Glutamatergic neuron (in vitro differentiated cells): ENCODE measurements at regions not wholly inside any gene's neighbourhood (a gene's known extent, or its start where the extent isn't known, plus 50 kb on each side); places are given as distances from the start of the nearest gene placed in this dataset.

ENCODE experiments used
- DNase-seq: peaks from one replicate; pipeline ENCODE4 v3.0.0; 2022
- H3K27ac Mint-ChIP-seq: one replicate; pipeline ENCODE4 v1.8.0; 2020; ENCODE audit warnings: mild to moderate bottlenecking, mixed read lengths, inconsistent platforms; ENCODE audit not compliant: unreplicated experiment
- H3K27me3 Mint-ChIP-seq: one replicate; pipeline ENCODE4 v1.8.0; 2020; ENCODE audit warnings: mild to moderate bottlenecking, moderate library complexity, mixed read lengths, inconsistent platforms; ENCODE audit not compliant: unreplicated experiment
- H3K36me3 Mint-ChIP-seq: one replicate; pipeline ENCODE4 v1.8.0; 2020; ENCODE audit warnings: mild to moderate bottlenecking, mixed read lengths, inconsistent platforms; ENCODE audit not compliant: unreplicated experiment
- H3K4me1 Mint-ChIP-seq: one replicate; pipeline ENCODE4 v1.8.0; 2020; ENCODE audit warnings: mild to moderate bottlenecking, low read depth, mixed read lengths, inconsistent platforms; ENCODE audit not compliant: unreplicated experiment
- H3K4me3 Mint-ChIP-seq: one replicate; pipeline ENCODE4 v1.8.0; 2020; ENCODE audit warnings: mild to moderate bottlenecking, mixed read lengths, inconsistent platforms; ENCODE audit not compliant: unreplicated experiment
- H3K9me3 Mint-ChIP-seq: one replicate; pipeline ENCODE4 v1.8.0; 2020; ENCODE audit warnings: mild to moderate bottlenecking, moderate library complexity, mixed read lengths, inconsistent platforms; ENCODE audit not compliant: unreplicated experiment
- CTCF ChIP-seq: fragments of 200-600 bp; sonication (generic); IDR thresholded peaks from one replicate; pipeline ENCODE4 v1.5.0; 2021; ENCODE audit not compliant: partially characterized antibody, unreplicated experiment

GRCh38 chr10:111885919-111886318 lies 297.6 kb downstream of the GPAM start:
- H3K27me3 Mint-ChIP-seq: peaks cover 4% of the 10 kb centered on the region
- H3K9me3 Mint-ChIP-seq: peaks cover 5% of the 10 kb centered on the region
- DNase-seq: no peak
- peaks cover 15% of the 10 kb centered on the region for H3K36me3 Mint-ChIP-seq
- no peak for TF ChIP-seq CTCF
- no peak overlapping the region for H3K27ac Mint-ChIP-seq
- no peak overlapping the region for H3K4me3 Mint-ChIP-seq
- no peaks in the 10 kb centered on the region for H3K4me1 Mint-ChIP-seq

GRCh38 chr10:111887266-111887665 lies 296.3 kb downstream of the GPAM start:
- Mint-ChIP-seq H3K4me1 (no peaks in the 10 kb centered on the region), H3K27ac (no peak overlapping the region), H3K36me3 (peaks cover 15% of the 10 kb centered on the region), H3K9me3 (peaks cover 5% of the 10 kb centered on the region), H3K27me3 (peaks cover 3% of the 10 kb centered on the region), H3K4me3 (no peak overlapping the region)
- no peak for DNase-seq
- no peak for TF ChIP-seq CTCF

- no peak for DNase-seq
- Mint-ChIP-seq H3K27me3 (peaks cover 3% of the 10 kb centered on the region), H3K36me3 (peaks cover 11% of the 10 kb centered on the region), H3K4me3 (no peak overlapping the region), H3K4me1 (no peaks in the 10 kb centered on the region), H3K27ac (no peak overlapping the region), H3K9me3 (peaks cover 3% of the 10 kb centered on the region)
- no peak for TF ChIP-seq CTCF
These were observed 293.5 kb downstream of the GPAM start for GRCh38 chr10:111890046-111890445.

DNA sequence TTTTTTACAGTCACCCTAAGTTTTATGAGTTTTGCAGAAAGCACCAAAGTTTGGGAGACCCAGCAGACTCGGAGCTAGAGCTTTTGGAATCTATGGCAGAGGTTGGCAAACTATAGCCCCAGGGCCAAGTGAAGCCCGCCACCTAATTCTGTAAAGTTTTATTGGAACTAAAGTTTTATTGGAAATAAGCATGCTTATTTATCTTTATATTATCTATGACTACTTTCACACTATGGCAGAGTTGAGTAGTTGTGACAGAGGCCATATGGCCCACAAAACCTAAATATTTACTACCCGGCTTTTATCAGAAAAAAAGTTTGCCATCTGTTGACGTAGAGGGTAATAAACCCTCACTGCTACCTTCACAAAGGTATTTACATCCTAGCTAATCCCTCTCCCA lies 267.6 kb downstream of the GPAM start:
- H3K4me3 Mint-ChIP-seq: no peak overlapping the region
- no peak for TF ChIP-seq CTCF
- H3K4me1 Mint-ChIP-seq: no peaks in the 10 kb centered on the region
- H3K9me3 Mint-ChIP-seq: no peaks in the 10 kb centered on the region
- no peak for DNase-seq
- no peaks in the 10 kb centered on the region for H3K36me3 Mint-ChIP-seq
- H3K27ac Mint-ChIP-seq: no peak overlapping the region
- no peaks in the 10 kb centered on the region for H3K27me3 Mint-ChIP-seq

DNA sequence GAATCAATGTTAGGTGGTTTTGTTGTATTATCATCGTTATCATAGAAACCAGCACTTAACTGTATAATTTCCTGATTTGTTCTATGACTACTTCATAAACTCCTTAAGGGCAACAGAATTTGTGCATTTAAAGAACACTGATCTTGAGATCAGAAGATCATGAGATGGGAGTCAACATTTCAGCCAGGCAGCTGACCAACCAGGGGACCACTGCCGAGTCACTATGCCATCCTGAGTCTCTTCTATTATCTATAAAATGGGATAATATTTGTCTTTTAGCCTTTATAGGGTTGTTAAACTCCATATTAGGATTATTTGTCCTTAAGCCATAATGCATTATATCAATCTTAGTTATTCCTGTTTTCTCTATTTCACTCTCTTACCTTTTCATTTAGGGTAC lies 261.7 kb downstream of the GPAM start:
- H3K9me3 Mint-ChIP-seq: peaks cover 1% of the 10 kb centered on the region
- no peaks in the 10 kb centered on the region for H3K27me3 Mint-ChIP-seq
- no peak for TF ChIP-seq CTCF
- no peak for DNase-seq
- no peaks in the 10 kb centered on the region for H3K36me3 Mint-ChIP-seq
- no peak overlapping the region for H3K27ac Mint-ChIP-seq
- no peaks in the 10 kb centered on the region for H3K4me1 Mint-ChIP-seq
- no peak overlapping the region for H3K4me3 Mint-ChIP-seq
